ENCODE measurements at regions not wholly inside any gene's neighbourhood (a gene's known extent, or its start where the extent isn't known, plus 50 kb on each side); places are given as distances from the start of the nearest gene placed in this dataset.

DNA sequence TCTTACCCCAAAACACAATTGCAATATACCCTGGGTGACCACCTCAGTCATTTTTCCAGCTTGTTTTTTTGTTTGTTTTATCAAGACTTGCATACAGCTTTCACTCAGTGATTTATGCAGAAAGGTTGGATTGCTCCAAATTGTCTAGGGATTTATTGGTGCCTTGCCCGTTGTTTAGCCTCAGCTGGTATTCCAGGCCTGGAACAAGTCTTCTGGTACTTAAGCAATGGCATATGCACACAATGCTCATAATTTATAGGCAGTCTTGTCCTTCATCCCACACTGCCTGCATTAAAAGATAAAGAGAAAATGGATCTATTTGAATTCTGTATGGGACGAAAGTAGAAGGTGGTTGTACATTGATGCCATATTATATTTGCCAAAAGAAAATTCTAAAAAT is 392.5 kb downstream of the ADAMTS20 start:
- H3K4me3 ChIP-seq (ENCODE audit: low read length): no peak overlapping the region
- no peak for DNase-seq (ENCODE audit: low read depth)
- TF ChIP-seq, protein P1, sequence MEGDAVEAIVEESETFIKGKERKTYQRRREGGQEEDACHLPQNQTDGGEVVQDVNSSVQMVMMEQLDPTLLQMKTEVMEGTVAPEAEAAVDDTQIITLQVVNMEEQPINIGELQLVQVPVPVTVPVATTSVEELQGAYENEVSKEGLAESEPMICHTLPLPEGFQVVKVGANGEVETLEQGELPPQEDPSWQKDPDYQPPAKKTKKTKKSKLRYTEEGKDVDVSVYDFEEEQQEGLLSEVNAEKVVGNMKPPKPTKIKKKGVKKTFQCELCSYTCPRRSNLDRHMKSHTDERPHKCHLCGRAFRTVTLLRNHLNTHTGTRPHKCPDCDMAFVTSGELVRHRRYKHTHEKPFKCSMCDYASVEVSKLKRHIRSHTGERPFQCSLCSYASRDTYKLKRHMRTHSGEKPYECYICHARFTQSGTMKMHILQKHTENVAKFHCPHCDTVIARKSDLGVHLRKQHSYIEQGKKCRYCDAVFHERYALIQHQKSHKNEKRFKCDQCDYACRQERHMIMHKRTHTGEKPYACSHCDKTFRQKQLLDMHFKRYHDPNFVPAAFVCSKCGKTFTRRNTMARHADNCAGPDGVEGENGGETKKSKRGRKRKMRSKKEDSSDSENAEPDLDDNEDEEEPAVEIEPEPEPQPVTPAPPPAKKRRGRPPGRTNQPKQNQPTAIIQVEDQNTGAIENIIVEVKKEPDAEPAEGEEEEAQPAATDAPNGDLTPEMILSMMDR (conservative IDR thresholded peaks at IDR 0.05; ENCODE audit: low read depth, low read length): no peak

DNA sequence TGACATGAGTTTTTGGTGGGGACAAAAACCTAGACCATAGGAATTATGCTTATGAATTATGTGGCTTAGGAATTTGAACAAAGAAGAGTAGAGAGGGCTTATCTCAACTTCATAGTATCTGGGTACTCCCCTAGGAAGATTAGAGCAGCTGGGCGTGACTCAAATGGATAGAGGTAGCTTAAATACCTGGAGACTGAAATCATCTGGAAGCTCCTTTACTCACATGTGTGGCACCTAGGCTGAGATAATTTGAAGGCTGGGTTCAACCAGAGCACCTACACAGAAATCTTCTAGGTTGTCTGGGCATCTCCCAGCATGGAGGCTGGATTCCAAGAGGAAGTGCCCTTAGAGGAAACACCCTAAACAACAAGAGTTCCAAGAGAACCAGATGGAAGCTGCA is 393.9 kb downstream of the ADAMTS20 start:
- TF ChIP-seq, protein P1 (conservative IDR thresholded peaks at IDR 0.05; ENCODE audit: low read depth, low read length): no peak
- no peak overlapping the region for H3K4me3 ChIP-seq (ENCODE audit: low read length)
- DNase-seq (ENCODE audit: low read depth): no peak

DNA sequence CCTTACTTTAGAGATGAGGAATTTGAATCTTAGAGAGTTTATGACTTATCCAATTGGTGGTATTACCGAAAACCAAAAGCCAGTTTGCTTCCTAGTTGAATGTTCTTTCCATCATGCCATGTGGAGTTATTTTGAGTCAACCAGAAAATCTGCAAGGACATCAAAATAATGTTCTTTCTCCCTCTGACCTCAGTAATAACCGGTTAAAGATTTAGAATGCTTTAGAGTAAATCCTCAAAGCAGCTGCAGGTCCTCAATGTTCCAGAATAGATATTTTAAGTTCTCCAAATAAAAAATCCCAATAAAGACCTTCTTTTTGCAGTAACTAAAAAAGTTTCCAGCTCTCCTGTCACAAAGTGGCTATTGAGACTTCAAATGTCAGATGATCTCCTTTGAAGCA is 396.6 kb downstream of the ADAMTS20 start:
- H3K4me3 ChIP-seq (ENCODE audit: low read length): no peak overlapping the region
- TF ChIP-seq, protein P1 (conservative IDR thresholded peaks at IDR 0.05; ENCODE audit: low read depth, low read length): no peak
- no peak for DNase-seq (ENCODE audit: low read depth)

DNA sequence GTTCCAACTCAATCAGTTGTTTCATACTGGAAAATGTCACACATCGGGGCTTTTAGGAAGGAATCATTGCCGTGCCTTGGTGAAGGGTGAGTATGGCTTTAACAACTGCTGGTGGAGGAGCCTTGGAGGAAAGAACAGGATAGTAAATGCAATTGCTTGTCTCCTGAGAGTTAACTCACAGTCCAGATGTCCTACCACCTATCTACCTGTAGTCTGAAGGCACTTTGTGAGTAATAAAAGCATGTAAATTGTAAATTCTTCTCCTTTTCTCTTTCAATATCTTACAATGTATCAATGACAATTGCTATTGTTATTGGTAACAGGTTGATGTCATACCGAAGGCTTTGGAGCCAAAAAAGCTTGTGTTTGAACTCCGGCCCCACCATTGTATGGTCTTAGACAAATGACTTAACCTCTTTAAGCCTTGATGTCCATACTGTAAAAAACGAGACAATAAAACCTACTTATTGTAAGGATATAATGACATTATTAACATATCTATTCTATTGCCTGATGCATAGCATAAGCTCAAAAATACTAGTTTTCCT is 397.4 kb downstream of the ADAMTS20 start:
- no peak for DNase-seq (ENCODE audit: low read depth)
- TF ChIP-seq, protein P1 (conservative IDR thresholded peaks at IDR 0.05; ENCODE audit: low read depth, low read length): no peak
- no peak overlapping the region for H3K4me3 ChIP-seq (ENCODE audit: low read length)

GRCh38 chr12:43151441-43151981 is 400.5 kb downstream of the ADAMTS20 start:
- H3K4me3 ChIP-seq (ENCODE audit: low read length): no peak overlapping the region
- DNase-seq (ENCODE audit: low read depth): no peak
- TF ChIP-seq, protein P1 (conservative IDR thresholded peaks at IDR 0.05; ENCODE audit: low read depth, low read length): no peak

GRCh38 chr12:43148691-43149090 is 403.3 kb downstream of the ADAMTS20 start:
- TF ChIP-seq, protein P1 (conservative IDR thresholded peaks at IDR 0.05; ENCODE audit: low read depth, low read length): no peak
- no peak overlapping the region for H3K4me3 ChIP-seq (ENCODE audit: low read length)
- DNase-seq (ENCODE audit: low read depth): no peak

DNA sequence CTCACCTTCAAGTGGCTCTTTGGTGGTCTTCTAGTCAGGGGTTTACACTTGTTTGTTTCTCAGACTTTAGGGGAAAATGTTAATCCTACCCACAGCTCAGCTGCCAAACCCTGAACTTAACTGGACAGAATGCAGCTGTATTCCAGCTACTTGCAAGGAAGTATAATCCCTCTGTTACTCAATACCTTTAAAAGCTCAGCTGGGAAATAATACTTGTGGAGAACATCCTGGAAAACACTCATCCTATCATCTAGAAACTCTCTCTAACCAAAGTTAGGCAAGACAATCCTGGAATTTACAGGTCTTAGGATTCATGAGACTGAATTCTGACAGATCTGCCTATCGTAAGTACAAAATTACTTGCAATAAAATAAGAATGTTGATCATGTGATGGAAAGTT is 404.1 kb downstream of the ADAMTS20 start:
- TF ChIP-seq, protein P1 (conservative IDR thresholded peaks at IDR 0.05; ENCODE audit: low read depth, low read length): no peak
- peak; percentile 59 for DNase-seq (ENCODE audit: low read depth)
- H3K4me3 ChIP-seq (ENCODE audit: low read length): no peak overlapping the region

Data from retinal pigment epithelial cell (primary cell).